Gastrocnemius medialis (tissue), 4 donors: ENCODE measurements at regions not wholly inside any gene's neighbourhood (a gene's known extent, or its start where the extent isn't known, plus 50 kb on each side); places are given as distances from the start of the nearest gene placed in this dataset.

Experiments
- ATAC-seq, 2 donors: fragments of 150-250 bp; one replicate each; pipeline ENCODE4 v1.9.1; 2016
- DNase-seq, 2 donors: peaks; one replicate each; pipeline ENCODE4 v3.0.0-alpha.2; 2019
- H3K27ac ChIP-seq, 4 donors: fragments of 200-600 bp; sonication (generic); 1 replicate in 1 of 4; 2 replicates in 3 of 4; pipeline ENCODE4 v1.5.1; 2016 to 2018; ENCODE audit warnings: mild to moderate bottlenecking in 2 of 4, moderate library complexity in 1 of 4
- H3K27me3 ChIP-seq, 3 donors: fragments of 200-600 bp; sonication (generic) in 2 of 3; 1 replicate in 1 of 3; 2 replicates in 2 of 3; pipeline versions ENCODE4 v1.5.1 to v1.6.0; 2016 to 2019; ENCODE audit warnings: mild to moderate bottlenecking in 1 of 3, moderate library complexity in 1 of 3
- H3K36me3 ChIP-seq, 2 donors: fragments of 200-600 bp; sonication (generic) in 1 of 2; one replicate each; pipeline ENCODE4 v1.5.1; 2017 to 2018
- H3K4me1 ChIP-seq, 2 donors: fragments of 200-600 bp; sonication (generic) in 1 of 2; one replicate each; pipeline ENCODE4 v1.5.1; 2016 to 2017; ENCODE audit warnings: mild to moderate bottlenecking in 2 of 2
- H3K4me3 ChIP-seq, 4 donors: fragments of 200-600 bp; sonication (generic) in 3 of 4; 1 replicate in 1 of 4; 2 replicates in 3 of 4; pipeline ENCODE4 v1.5.1; 2016 to 2019; ENCODE audit warnings: mild to moderate bottlenecking in 2 of 4
- H3K9me3 ChIP-seq, 3 donors: fragments of 200-600 bp; sonication (generic) in 2 of 3; 1 replicate in 1 of 3; 2 replicates in 2 of 3; pipeline ENCODE4 v1.5.1; 2016 to 2019
- CTCF ChIP-seq, 5 experiments: fragments of 450-650 bp in 3 of 5; fragments of 200-600 bp in 2 of 5; sonication (generic) in 2 of 5; IDR thresholded peaks in 4 of 5; conservative IDR thresholded peaks in 1 of 5; 1 replicate in 4 of 5; 2 replicates in 1 of 5; pipeline ENCODE4 v1.5.1; 2016 to 2019; ENCODE audit warnings: antibody characterized with exemption in 5 of 5, mild to moderate bottlenecking in 3 of 5, moderate library complexity in 3 of 5
- POLR2A ChIP-seq, 2 donors: fragments of 450-650 bp; IDR thresholded peaks; one replicate each; pipeline ENCODE4 v1.6.1; 2017; ENCODE audit warnings: antibody characterized with exemption in 2 of 2, mild to moderate bottlenecking in 2 of 2, moderate library complexity in 2 of 2
- in situ Hi-C, 4 donors: fragments of 200-750 bp; cut with MboI; loops; one replicate each; pipeline versions ENCODE4 v1.15.0 to v1.8.0; 2017; ENCODE audit warnings: low sequenced_read_pairs in 4 of 4
- intact Hi-C: fragments of 100-400 bp; cut with DNase I; formaldehyde crosslinking; loops from one replicate; pipeline ENCODE4 v1.15.1; 2023; ENCODE audit warnings: low total_unique reads

DNA sequence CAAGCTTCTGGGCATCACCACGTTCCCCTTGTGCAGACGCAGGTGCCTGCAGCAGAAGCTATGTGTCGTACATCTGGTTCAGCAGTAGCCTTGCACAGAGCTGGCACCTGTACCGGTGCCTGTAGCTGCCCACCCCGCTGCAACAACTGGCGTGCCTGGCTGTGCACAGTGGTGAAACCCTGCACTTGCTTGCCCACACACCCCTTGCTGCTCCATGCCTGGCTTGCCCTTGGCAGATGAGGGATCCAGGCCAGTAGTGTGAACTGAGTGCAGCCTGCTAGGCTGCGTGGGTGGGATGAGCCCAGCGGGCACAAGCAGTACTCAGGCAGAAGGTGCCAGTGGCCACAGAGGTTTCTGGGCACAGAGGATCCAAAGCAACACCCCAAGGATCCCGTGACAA, 528.4 kb downstream of the PPARGC1A start:
- H3K9me3 ChIP-seq: no peaks in the 10 kb centered on the region
- peaks cover 14 to 18% of the 10 kb centered on the region in 2 donors for H3K4me1 ChIP-seq
- no peak for TF ChIP-seq POLR2A (IDR thresholded peaks at IDR 0.05)
- no peak for TF ChIP-seq CTCF (IDR thresholded peaks at IDR 0.05 in 4 of 5, conservative IDR thresholded peaks at IDR 0.05 in 1 of 5)
- no peaks in the 10 kb centered on the region for H3K27me3 ChIP-seq
- DNase-seq: peak in 1 of 2 donors; percentile 33
- intact Hi-C loops: loop anchor here (10.0 kb wide), 2 partner anchors 223 to 253 kb away; no protein-coding TSS in a partner anchor
- peak in 1 of 2 donors; percentile 34 for ATAC-seq
- H3K4me3 ChIP-seq: no peak overlapping the region
- in situ Hi-C loops: loop anchor here (10.0 to 25.0 kb wide), 4 partner anchors 223 to 1051 kb away; no protein-coding TSS in a partner anchor
- H3K36me3 ChIP-seq: no peaks in the 10 kb centered on the region
- H3K27ac ChIP-seq: peak overlapping the region in 1 of 4 donors; percentile 1

DNA sequence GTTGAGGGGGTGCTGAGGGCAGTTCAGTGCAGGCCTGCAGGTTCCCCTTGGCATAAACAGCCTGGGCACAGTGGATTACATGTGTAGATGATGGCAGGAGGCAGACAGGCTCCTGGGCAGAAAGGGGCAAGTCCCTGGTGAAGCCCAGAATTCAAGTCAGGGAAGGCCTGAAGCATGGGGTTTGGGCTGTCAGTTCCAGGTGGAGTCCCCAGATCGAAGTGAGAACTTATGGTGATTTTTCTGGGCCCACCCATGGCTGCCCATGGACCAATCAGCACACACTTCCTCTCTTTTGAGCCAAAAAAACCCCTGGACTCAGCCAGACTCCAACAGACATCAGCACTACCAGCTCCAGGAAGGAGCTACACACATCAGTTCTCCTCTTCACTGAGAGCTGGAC, 529.1 kb downstream of the PPARGC1A start:
- intact Hi-C loops (loop anchor here (10.0 kb wide), 2 partner anchors 224 to 254 kb away; no protein-coding TSS in a partner anchor), in situ Hi-C loops (loop anchor here (10.0 to 25.0 kb wide), 4 partner anchors 224 to 1052 kb away; no protein-coding TSS in a partner anchor)

DNA sequence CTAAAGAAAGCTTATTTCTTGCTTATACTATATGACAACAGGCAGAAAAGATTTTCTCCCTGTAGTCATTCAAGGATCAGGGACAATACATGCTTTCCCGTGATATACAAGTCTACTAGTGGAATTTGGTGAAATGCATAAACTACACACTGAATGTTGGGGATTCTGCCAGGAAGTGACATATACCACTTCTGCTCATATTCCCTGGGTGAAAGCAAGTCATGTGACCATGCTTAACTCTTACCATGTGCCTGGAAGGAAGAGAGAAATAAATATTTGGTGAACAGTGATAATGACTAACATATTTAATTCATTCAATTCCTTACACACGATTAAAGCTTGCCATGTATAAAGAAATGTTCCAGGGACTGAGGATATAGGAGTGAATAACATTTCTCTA, 534.6 kb downstream of the PPARGC1A start:
- no peak for DNase-seq
- Histone ChIP-seq H3K36me3 (no peaks in the 10 kb centered on the region), H3K27me3 (no peaks in the 10 kb centered on the region), H3K4me1 (peaks cover 0 to 12% of the 10 kb centered on the region in 2 donors), H3K27ac (no peak overlapping the region), H3K4me3 (no peak overlapping the region), H3K9me3 (no peaks in the 10 kb centered on the region)
- in situ Hi-C loops (loop anchor here (25.0 kb wide), 3 partner anchors 332 to 1057 kb away; no protein-coding TSS in a partner anchor), intact Hi-C loops (no loop called here)
- ATAC-seq: no peak
- TF ChIP-seq CTCF (IDR thresholded peaks at IDR 0.05 in 4 of 5, conservative IDR thresholded peaks at IDR 0.05 in 1 of 5) (no peak), POLR2A (IDR thresholded peaks at IDR 0.05) (no peak)

More for the DNA sequence above, 529.1 kb downstream of the PPARGC1A start:
- H3K27ac ChIP-seq: no peak overlapping the region
- TF ChIP-seq POLR2A (IDR thresholded peaks at IDR 0.05) (no peak), CTCF (IDR thresholded peaks at IDR 0.05 in 4 of 5, conservative IDR thresholded peaks at IDR 0.05 in 1 of 5) (no peak)
- H3K4me1 ChIP-seq: peaks cover 13 to 14% of the 10 kb centered on the region in 2 donors
- H3K9me3 ChIP-seq: no peaks in the 10 kb centered on the region
- no peak for DNase-seq
- no peaks in the 10 kb centered on the region for H3K36me3 ChIP-seq
- H3K27me3 ChIP-seq: no peaks in the 10 kb centered on the region
- ATAC-seq: no peak
- H3K4me3 ChIP-seq: no peak overlapping the region

DNA sequence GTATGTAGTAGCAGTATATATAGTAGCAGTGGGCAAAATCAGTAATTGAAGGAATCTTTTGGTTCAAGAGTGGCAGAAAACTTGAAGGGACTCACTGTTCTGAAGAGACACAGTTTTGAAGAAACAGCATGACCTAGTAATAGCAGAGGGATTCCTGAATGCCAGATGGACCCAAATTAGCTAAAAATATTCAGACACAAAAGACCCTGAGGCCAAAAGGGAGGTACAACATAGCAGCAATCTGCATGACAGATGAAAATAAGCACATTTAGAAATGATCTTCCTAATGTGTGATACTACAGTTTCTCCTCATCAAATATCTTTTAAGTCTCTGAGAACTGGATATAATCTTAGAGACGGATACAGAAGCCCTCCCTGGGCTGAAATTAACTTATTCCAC, 536.6 kb downstream of the PPARGC1A start:
- H3K9me3 ChIP-seq: no peaks in the 10 kb centered on the region
- TF ChIP-seq CTCF (IDR thresholded peaks at IDR 0.05 in 4 of 5, conservative IDR thresholded peaks at IDR 0.05 in 1 of 5): no peak
- TF ChIP-seq POLR2A (IDR thresholded peaks at IDR 0.05): no peak
- in situ Hi-C loops: loop anchor here (25.0 kb wide), 3 partner anchors 334 to 1059 kb away; no protein-coding TSS in a partner anchor

More for the DNA sequence above, 536.6 kb downstream of the PPARGC1A start:
- intact Hi-C loops: no loop called here
- Histone ChIP-seq H3K36me3 (no peaks in the 10 kb centered on the region), H3K4me1 (peaks cover 0 to 12% of the 10 kb centered on the region in 2 donors), H3K27ac (no peak overlapping the region), H3K4me3 (no peak overlapping the region), H3K27me3 (no peaks in the 10 kb centered on the region)
- no peak for DNase-seq
- no peak for ATAC-seq
